ENCODE measurements at regions not wholly inside any gene's neighbourhood (a gene's known extent, or its start where the extent isn't known, plus 50 kb on each side); places are given as distances from the start of the nearest gene placed in this dataset.

DNA sequence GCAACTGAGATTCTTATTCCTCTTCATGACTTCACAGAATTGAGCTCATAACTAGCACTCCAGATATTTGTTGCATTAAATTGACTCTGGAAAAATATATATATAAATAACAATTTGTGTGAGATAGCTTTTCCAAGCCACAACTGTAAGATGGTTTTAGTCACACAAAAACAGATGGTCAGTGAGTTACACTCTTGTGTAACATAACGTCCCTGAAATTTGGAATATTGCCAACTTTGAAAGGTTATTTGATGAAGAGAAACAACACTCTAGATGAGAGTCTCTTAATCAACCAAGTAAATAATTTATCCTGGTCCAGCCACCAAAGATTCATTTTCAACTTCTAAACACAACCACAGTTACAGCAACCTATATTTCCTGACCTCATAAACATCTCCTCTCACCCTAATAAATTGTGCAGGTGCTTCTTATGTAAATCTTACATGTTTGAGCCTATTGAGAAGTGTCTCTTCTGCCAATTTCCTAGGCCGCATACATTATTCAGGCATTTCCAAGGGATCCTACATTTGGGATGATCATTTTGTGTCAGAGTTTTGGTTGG is 84.9 kb upstream of the ACP3 start:
- Histone ChIP-seq H3K79me2 (ENCODE audit: control insufficient read depth, insufficient read depth, low read length) (no peaks in the 10 kb centered on the region), H3K4me1 (ENCODE audit: control insufficient read depth, extremely low read depth, insufficient read depth, low read length) (no peaks in the 10 kb centered on the region), H3K9ac (ENCODE audit: control insufficient read depth, extremely low read depth, insufficient read depth, low read length) (no peak overlapping the region), H3K4me2 (ENCODE audit: control insufficient read depth, extremely low read depth, insufficient read depth, low read depth, low read length) (no peak overlapping the region), H2AFZ (ENCODE audit: control insufficient read depth, low read length) (no peak overlapping the region), H3K4me3 (ENCODE audit: control insufficient read depth in 2 of 3, extremely low read depth in 1 of 3, insufficient read depth in 2 of 3, low read depth in 1 of 3, low read length in 3 of 3) (no peak overlapping the region), H3K9me1 (ENCODE audit: control insufficient read depth, extremely low read depth, insufficient read depth, low read length) (no peaks in the 10 kb centered on the region), H4K20me1 (ENCODE audit: control insufficient read depth, extremely low read depth, insufficient read depth, low read length) (no peaks in the 10 kb centered on the region), H3K27me3 (ENCODE audit: control insufficient read depth, extremely low read depth, insufficient read depth, low read length) (no peaks in the 10 kb centered on the region), H3K9me3 (ENCODE audit: control insufficient read depth, low read depth, low read length) (no peaks in the 10 kb centered on the region), H3K36me3 (ENCODE audit: control insufficient read depth in 2 of 2, extremely low read depth in 1 of 2, insufficient read depth in 2 of 2, low read length in 2 of 2) (no peaks in the 10 kb centered on the region), H3K27ac (ENCODE audit: control insufficient read depth, insufficient read depth, low read length) (no peak overlapping the region)
- TF ChIP-seq, protein P1, sequence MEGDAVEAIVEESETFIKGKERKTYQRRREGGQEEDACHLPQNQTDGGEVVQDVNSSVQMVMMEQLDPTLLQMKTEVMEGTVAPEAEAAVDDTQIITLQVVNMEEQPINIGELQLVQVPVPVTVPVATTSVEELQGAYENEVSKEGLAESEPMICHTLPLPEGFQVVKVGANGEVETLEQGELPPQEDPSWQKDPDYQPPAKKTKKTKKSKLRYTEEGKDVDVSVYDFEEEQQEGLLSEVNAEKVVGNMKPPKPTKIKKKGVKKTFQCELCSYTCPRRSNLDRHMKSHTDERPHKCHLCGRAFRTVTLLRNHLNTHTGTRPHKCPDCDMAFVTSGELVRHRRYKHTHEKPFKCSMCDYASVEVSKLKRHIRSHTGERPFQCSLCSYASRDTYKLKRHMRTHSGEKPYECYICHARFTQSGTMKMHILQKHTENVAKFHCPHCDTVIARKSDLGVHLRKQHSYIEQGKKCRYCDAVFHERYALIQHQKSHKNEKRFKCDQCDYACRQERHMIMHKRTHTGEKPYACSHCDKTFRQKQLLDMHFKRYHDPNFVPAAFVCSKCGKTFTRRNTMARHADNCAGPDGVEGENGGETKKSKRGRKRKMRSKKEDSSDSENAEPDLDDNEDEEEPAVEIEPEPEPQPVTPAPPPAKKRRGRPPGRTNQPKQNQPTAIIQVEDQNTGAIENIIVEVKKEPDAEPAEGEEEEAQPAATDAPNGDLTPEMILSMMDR (optimal IDR thresholded peaks at IDR 0.05 in 1 of 3, IDR thresholded peaks at IDR 0.05 in 1 of 3, conservative IDR thresholded peaks at IDR 0.05 in 1 of 3; ENCODE audit: extremely low read depth in 1 of 3, insufficient read depth in 2 of 3, low read length in 3 of 3): no peak
- no peak for TF ChIP-seq EZH2 (IDR thresholded peaks at IDR 0.05; ENCODE audit: low read length)
- FAIRE-seq (no peak), DNase-seq (ENCODE audit: low read depth, low spot score) (no peak)
- dilution Hi-C loops (cut with MboI; ENCODE audit: extremely low pct_ligation_motif_present, low sequenced_read_pairs): no loop called here

DNA sequence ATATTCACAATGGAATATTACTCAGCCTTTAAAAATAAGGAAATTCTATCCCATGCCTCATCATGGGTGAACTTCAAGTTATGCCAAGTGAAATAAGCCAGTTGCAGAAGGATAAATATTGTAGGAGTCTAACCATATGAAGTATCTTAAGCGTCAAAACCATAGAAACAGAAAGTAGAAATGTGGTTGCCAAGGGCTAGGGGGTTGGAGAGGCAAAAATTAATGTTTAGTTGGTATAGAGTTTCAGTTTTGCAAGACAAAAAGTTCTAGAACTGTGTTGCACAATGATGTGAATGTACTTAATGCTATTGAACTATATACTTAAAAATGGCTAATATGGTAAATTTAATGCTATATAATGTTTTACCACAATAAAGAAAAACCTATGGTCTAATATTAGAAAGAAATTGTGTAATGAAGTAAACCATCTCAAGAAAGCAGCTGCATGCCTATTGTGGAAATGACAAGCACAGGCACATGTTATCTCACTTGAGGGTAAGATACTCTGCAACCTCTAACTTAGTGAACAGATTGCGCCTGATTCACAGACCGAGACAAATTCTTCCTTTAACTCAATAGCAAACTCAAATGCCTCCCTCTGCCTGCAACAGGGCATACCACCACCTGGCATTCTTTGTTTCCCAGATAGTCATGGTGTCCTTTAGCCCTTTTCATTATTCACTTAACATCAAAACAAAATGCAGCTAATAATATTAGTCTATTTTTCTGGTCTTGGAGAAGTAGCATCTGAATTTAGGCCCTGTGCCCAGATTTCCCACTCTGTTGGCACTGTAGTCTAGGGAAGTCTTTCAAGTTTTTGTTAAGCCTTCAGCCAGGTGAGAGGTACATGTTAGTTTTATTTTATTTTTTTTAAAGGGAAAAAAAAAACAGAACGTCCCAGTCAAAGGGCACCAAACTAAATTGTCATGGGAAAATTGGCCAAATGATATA is 80.2 kb upstream of the ACP3 start:
- no peak for DNase-seq (ENCODE audit: low read depth, low spot score)
- no peak overlapping the region for H3K27ac ChIP-seq (ENCODE audit: control insufficient read depth, insufficient read depth, low read length)
- no peaks in the 10 kb centered on the region for H3K9me3 ChIP-seq (ENCODE audit: control insufficient read depth, low read depth, low read length)
- no peak overlapping the region for H3K4me2 ChIP-seq (ENCODE audit: control insufficient read depth, extremely low read depth, insufficient read depth, low read depth, low read length)
- no peaks in the 10 kb centered on the region for H3K4me1 ChIP-seq (ENCODE audit: control insufficient read depth, extremely low read depth, insufficient read depth, low read length)
- FAIRE-seq: no peak
- no peak overlapping the region for H3K9ac ChIP-seq (ENCODE audit: control insufficient read depth, extremely low read depth, insufficient read depth, low read length)
- no peaks in the 10 kb centered on the region for H4K20me1 ChIP-seq (ENCODE audit: control insufficient read depth, extremely low read depth, insufficient read depth, low read length)
- no peaks in the 10 kb centered on the region for H3K79me2 ChIP-seq (ENCODE audit: control insufficient read depth, insufficient read depth, low read length)
- dilution Hi-C loops (cut with MboI; ENCODE audit: extremely low pct_ligation_motif_present, low sequenced_read_pairs): no loop called here
- no peak for TF ChIP-seq EZH2 (IDR thresholded peaks at IDR 0.05; ENCODE audit: low read length)
- TF ChIP-seq, protein P1 (optimal IDR thresholded peaks at IDR 0.05 in 1 of 3, IDR thresholded peaks at IDR 0.05 in 1 of 3, conservative IDR thresholded peaks at IDR 0.05 in 1 of 3; ENCODE audit: extremely low read depth in 1 of 3, insufficient read depth in 2 of 3, low read length in 3 of 3): no peak
- H2AFZ ChIP-seq (ENCODE audit: control insufficient read depth, low read length): no peak overlapping the region
- no peak overlapping the region for H3K4me3 ChIP-seq (ENCODE audit: control insufficient read depth in 2 of 3, extremely low read depth in 1 of 3, insufficient read depth in 2 of 3, low read depth in 1 of 3, low read length in 3 of 3)
- H3K36me3 ChIP-seq (ENCODE audit: control insufficient read depth in 2 of 2, extremely low read depth in 1 of 2, insufficient read depth in 2 of 2, low read length in 2 of 2): no peaks in the 10 kb centered on the region
- no peaks in the 10 kb centered on the region for H3K9me1 ChIP-seq (ENCODE audit: control insufficient read depth, extremely low read depth, insufficient read depth, low read length)
- H3K27me3 ChIP-seq (ENCODE audit: control insufficient read depth, extremely low read depth, insufficient read depth, low read length): peaks cover 3% of the 10 kb centered on the region

All from keratinocyte (primary cell).